ENCODE measurements at regions not wholly inside any gene's neighbourhood (a gene's known extent, or its start where the extent isn't known, plus 50 kb on each side); places are given as distances from the start of the nearest gene placed in this dataset.

GRCh38 chr12:23002381-23002780 lies 377.4 kb downstream of the ETNK1 start:
- no peak for TF ChIP-seq POLR2AphosphoS5 (IDR thresholded peaks at IDR 0.05)
- TF ChIP-seq CTCF (IDR thresholded peaks at IDR 0.05; ENCODE audit: poor library complexity, severe bottlenecking), result no peak
- TF ChIP-seq RAD21 (conservative IDR thresholded peaks at IDR 0.05), result no peak

All from neural cell (in vitro differentiated cells).